GM19328 (cell line): ENCODE measurements at regions not wholly inside any gene's neighbourhood (a gene's known extent, or its start where the extent isn't known, plus 50 kb on each side); places are given as distances from the start of the nearest gene placed in this dataset.
"Not testable (repeated sequence)": the region's sequence is repeated elsewhere in the genome, so short reads cannot be mapped to it uniquely, and the experiment has no call there.

Experiments
- ATAC-seq: cut with Tn5 transposase; IDR thresholded peaks from one replicate; pipeline ENCODE4 v1.9.1; 2021; ENCODE audit warnings: mild to moderate bottlenecking, moderate library complexity; ENCODE audit not compliant: unreplicated experiment

DNA sequence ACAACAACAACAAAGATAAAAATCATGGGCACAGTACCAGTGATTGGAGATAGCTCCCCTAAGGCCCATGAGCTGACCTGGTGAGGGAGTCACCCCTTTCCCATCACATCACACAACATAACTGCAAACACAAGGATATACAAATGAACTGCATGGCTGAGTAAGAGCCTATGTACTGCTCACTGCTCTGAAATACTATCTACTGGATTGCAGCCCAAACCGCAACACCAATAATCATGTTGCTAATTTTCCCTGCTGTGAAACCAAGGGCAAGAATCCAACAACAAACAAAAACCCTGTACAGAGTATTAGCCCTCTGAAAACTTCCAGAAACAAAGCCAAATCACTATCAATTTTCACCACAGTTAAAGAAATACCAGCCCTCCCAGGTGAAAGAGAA, 1893.2 kb downstream of the PCDH9 start:
- no peak for ATAC-seq

DNA sequence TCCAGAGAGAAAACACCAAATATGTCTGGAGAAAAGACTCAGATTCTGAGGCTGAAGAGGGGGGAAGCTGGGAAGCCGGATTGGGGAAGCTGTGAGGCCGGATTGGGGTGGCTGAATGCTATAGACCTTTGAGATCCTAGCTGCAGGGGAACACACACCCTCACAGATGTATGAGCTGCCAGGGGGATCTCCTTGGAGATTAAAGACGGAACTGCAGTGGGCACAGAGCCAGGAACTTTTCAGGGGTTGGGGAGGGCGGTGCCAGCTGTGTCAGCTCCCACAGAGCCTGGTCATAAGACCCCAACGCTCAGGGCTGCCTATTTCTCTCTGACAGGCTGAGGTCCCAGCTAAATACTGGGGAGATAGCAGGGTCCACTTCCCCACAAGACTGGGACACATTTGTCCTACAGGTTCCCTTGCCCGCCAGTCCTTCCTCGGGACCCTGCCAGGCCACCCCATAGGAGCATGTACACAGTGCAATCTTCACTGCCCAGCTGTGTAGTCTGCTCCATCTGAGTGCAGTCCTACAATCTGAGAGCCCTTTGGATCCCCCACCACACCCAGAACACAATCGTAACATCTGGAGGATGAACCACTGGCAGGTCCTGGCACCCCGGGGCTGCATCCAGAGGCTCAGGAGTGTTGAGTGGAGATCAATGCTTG, 1893.9 kb downstream of the PCDH9 start:
- ATAC-seq = no peak

DNA sequence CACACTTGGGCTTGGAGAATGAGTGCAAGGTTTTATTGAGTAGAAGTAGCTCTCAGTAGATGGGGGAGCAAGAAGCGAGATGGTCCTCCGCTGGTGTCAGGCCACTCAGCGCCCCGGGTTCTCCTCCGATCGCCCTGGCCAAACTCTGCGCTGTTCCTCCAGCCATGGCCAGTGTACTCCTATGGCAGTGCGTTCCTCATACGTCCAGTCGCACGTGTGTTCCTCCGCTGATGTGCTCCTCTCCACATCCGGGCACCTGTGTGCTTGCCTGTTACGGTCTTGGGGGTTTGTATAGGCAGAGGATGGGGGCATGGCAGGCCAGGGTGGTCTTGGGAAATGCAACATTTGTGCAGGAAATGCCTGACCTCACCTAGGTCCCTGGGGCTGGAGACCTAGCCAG, 1899.4 kb downstream of the PCDH9 start:
- no peak for ATAC-seq

DNA sequence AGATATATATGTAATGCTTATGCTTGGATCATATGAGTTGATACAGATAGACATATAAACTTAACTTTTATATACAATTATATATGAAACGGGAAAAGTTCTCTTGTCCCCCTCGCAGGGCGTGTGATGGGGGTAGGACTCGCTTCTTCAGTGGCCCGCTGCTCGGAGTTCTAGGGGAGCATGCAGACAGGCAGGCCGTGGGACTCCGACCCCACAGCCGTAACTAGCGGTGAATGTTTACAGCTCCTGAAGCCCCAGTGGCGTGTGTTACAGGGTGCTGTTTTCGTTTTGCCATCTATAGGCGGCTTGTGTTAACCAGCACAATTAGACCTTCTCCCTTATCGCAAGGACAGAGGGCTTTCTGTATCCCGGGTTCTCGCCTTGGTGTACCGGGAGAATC, 1899.8 kb downstream of the PCDH9 start:
- ATAC-seq = no peak

DNA sequence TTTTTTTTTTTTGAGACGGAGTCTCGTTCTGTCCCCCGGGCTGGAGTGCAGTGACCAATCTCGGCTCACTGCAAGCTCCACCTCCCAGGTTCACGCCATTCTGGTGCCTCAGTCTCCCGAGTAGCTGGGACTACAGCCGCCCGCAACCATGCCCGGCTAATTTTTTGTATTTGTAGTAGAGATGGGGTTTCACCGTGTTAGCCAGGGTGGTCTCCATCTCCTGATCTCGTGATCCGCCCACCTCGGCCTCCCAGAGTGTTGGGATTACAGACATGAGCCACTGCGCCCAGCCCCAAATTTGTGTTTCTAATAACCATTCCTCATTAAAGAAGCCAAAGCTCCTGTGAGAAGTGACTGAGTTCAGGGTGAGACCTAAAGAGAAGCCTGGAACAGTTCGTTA, 1906.9 kb downstream of the PCDH9 start:
- ATAC-seq = not testable (repeated sequence)

DNA sequence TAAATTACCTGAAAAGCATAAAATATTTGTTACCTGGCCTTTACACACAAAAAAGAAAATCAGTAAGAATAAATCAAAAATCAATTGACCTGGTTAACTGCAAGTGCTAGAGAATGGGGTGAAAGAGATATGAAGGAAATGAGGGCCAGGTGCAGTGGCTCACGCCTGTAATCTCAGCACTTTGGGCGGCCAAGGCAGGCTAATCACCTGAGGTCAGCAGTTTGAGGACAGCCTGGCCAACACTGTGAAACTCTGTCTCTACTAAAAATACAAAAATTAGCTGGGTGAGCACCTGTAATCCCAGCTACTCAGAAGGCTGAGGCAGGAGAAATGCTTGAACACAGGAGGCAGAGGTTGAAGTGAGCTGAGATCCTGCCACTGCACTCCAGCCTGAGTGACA, 1908.7 kb downstream of the PCDH9 start:
- ATAC-seq = not testable (repeated sequence)

DNA sequence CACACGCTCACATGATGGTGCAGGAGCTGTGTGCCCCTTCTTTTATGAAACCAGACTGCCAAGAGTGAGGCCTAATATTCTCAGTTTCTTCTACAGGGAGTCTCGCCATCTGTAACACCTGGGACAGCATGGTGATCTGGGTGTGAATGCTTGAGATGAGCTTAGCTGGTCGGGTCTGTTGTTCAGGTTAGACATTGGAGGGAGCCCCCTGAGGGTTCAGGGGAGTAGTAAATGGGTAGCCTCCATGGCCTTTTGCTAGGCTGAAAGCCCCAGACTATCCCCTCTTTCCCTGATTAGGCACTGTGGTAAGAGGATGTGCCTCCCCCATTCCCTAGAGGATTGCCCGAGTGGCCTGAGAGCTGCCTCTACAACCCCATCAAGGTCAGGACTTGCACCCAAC, 1916.1 kb downstream of the PCDH9 start:
- ATAC-seq = no peak

DNA sequence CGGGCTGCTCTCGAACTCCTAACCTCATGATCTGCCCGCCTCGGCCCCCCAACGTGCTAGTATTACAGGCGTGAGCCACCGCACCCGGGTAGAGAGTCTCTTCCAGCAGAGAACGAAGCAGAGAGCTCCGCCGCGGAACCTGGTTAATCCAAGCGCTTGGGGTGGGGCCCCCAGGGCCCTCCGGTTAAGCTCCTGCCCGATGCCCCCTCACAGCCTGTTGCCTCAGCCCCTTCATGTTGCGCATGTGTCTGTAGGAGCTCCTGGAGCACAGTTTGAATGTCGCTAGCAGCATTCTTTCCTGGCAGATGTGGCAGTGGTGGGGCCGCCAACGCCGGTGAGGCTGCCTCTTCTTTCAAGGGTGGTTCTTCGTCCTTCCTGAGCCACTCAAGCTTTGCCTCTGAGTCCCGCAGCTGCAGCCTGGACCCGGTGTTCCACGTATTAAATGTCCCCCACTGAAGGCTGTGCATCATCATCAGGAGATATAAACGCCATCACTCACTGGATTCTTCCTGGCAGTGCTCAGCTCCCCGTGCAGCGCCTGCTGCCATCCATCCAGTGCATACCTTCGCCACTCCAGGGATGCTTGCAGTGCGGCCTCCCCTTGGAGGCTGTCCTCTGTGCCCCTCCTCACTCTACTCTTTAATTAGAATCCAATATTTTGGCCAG, 1919.3 kb downstream of the PCDH9 start:
- no peak for ATAC-seq

DNA sequence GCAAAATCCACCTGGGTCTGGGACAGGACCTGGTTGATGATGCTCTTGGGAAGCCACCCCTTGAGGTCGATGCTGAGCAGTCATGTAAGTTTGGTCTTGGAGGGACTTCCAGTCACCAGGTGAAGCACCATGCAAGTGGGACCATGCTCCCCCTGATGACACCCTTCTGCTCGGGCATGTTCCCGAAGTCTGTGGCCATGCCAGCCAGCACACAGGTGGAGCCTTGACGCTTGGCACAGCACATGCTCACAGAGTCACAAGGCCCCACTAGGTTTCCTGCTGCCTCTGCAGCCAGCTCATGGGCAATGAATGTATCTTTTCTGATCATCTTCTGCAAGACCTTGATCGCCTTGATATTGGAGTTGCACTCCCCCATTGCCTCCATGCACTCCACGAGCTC, 1920.2 kb downstream of the PCDH9 start:
- ATAC-seq = no peak

DNA sequence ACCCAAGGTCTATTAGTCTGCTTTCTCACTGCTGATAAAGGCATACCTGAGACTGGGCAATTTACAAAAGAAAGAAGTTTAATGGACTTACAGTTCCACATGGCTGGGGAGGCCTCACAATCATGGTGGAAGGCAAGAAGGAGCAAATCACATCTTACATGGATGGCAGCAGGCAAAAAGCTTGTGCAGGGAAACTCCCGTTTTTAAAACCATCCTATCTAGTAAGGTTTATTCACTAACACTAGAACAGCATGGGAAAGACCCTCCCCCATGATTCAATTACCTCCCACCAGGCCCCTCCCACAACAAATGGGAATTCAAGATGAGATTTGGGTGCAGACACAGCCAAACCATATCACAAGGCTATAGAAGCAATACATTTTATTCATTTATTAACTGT, 1921.4 kb downstream of the PCDH9 start:
- not testable (repeated sequence) for ATAC-seq

DNA sequence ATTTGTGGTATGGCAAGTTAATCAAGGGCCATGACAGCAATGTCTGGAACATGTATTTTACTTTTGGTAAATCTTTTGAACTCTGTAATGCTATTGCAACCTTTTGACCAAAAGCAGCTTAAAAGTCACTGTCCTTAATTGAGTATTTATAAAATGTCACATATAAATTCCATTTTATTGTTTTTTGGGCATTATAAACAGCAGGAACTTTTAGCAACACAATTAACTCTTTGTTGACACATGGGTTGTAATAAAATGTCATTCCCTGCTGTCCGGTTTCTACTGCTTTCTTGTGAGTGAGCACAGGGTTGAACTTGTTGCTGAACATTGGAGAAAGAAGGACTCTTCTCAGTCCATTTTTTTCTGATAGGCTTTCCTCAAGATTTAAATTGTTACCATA, 1923.1 kb downstream of the PCDH9 start:
- ATAC-seq = no peak

DNA sequence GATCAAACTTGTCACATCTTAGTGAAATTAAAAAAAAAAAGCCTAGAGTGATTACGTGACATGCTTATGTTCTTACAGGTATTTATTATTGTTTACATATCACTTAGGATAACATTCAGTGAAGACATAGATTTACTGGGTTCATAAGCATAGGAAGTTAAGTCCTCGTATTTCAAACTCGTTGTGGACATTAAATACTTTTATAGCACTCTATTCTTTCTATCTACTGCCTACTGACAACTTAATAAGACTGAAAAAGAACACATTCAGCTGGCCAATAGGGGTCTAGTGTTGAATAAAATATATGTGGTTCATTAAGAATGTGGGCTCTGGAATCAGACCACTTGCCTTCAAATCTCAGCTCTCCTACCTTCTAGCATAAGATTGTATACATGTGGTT, 1927.4 kb downstream of the PCDH9 start:
- no peak for ATAC-seq

DNA sequence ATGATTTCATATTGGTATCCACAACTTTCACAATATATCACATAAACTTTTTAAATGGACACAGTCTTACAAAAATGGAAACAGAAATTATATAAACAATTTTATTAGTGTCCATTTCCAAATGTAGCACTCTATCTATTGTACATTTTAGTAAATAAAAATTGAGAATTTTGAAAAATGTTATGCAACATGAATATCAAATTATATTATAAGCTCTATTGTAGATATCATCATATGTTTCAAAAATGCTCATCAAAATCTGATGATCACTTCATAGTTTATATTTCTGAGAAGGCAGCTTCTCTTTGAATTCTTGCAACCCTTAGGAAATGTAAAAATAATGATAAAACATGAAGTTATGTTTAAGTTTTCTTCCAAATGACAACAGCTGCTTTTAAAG, 1928.6 kb downstream of the PCDH9 start:
- no peak for ATAC-seq

DNA sequence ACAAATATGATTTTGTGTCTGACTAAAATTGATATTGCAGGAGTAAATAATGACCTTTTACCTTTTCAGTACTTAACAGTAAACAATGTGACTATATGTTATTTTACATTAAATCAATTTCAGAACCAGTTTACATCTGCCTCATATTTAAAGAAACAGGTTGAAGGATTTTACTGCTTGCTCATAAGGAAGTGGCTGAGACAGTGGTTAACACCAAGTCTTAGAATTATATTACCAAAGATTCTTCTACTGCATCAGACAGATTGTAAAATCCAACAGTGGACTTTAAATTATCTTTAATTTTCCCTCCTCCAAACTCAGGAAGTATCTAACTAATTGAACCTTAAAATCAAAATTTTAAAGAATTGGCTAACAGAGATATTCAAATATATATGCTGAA, 1929.9 kb downstream of the PCDH9 start:
- ATAC-seq = no peak

DNA sequence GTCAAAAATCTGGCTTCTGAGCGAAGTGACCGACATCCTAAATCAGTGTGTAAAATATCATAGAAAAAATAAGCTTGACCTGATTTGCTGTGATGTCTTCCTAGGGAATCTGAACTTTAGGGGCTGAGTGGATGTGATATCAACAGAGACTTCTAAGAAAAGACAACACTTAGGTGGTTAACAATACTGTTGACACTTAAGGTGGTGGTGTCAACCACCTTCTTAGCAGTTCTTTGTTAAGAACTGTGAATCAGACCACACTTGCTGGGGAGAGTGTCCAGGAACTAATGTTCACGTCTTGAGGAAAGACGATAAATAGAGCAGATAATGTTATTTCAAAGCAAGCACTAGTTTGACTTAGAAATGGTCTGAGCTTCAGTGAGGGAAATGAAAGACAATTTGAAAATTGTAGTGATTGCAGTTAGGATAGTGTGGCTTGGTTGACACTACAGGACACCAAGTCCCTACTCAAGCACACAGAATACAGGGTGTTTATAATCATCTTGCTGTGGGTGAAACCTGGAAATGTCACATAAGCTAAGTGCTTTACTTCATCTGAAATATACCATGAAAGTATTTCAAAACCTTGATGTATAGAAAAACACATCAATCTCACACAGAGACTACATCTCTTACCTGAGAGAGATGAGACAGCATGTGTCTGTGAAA, 1936.5 kb downstream of the PCDH9 start:
- no peak for ATAC-seq

DNA sequence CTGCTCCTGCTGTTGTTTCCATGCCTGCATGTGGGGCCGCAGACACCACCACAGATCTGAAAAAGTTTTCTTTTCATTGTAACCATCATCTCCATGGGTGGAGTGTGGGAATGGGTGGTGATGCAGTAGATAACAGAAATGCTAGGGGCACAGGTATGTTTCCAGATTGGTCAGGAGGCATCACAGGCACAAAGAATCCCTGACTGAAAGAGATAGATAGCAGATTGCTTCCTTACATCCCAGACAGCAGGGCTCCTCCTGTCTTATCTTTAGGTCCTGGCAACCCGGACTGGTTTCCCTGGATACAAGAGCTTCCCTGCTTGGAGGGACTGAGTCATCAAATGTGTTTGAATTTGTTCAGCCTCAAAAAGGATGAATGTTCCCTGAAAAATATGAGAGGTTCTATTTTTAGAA, 1937.6 kb downstream of the PCDH9 start:
- no peak for ATAC-seq

DNA sequence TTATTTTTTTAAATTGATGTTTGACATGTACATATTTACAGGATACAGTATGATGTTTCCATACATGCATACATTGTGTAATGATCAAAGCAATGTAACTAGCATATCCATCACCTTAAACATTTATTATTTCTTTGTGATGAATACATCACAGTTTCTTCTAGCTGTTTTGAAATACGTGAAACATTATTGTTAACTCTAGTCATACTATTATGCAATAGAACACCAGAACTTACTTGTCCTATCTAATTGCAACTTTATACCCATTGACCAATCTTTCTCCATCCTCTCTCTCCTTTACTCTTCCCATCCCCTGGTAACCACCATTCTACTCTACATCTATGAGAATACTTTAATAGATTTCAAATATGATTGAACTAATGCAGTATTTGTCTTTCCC, 1942.7 kb downstream of the PCDH9 start:
- ATAC-seq = no peak

DNA sequence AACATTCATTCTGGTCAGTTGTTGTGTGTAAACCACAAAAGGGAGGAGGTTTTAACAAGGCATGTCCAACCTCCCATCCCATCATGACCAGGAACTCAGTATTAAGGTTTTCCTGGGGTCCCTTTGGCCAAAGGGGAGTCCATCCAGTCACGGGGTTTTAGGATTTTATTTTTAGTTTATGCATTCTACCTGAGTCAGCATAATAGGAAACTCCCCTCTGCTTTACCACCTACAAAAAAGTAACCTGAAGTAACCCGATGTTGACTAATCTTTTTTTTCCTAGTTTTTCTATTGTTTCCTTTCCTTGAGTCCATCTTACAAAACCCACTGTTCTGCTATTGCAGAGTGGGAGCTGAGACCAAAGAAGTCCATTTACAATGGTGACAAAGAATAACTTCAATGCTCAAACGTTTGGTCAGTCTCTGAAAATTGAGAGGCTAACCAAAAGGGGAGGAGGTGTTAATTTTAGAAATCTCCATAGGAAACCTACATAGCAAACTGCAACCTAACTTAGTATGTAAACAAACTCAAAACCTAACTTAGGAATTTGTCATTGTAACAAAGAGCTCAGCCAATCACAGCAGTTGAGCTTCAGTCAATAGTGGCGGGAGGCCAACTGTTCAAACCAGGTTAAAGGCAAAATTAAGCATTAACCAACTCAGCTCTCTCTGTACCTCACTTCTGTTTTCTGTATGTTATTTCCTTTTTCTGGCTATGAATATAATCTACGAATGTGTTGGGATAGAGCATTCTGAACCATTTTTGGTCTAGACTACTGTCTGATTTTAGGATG, 1954.1 kb downstream of the PCDH9 start:
- ATAC-seq = no peak

DNA sequence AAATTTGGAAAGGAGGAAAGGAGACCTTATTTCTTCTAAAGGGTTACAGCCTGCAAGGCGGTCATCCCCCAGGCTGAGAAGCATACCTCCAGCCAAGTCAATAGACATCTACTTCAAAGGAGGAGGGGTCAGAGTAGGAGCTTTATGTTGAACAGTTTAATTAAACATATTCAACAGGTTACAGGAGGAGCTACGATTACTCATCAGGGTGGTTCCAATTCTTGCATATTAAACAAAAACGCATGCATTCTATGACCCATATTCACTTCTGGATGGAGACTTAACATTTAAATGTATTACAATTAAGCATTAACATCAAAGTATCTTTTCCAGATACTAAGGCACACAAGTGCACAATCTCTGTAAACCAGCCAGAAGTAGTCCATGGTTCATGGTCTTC, 1955.0 kb downstream of the PCDH9 start:
- no peak for ATAC-seq

DNA sequence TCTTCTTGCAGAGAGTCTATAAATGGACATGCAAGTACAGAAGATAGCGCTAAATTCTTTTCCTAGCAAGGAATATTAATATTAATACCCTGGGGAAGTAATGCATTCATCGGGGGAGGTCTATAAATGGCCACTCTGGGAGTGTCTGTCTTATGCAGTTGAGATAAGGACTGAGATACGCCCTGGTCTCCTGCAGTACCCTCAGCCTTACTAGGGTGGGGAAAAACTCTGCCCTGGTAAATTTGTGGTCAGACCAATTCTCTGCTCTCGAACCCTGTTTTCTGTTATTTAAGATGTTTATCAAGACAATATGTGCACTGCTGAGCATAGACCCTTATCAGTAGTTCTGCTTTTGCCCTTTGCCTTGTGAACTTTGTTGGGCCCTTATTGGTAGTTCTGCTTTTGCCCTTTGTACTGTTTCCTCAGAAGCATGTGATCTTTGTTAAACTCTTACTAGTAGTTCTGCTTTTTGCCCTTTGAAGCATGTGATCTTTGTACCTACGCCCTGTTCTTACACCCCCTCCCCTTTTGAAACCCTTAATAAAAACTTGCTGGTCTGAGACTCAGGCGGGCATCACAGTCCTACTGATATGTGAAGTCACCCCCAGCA, 1956.2 kb downstream of the PCDH9 start:
- ATAC-seq = not testable (repeated sequence)

DNA sequence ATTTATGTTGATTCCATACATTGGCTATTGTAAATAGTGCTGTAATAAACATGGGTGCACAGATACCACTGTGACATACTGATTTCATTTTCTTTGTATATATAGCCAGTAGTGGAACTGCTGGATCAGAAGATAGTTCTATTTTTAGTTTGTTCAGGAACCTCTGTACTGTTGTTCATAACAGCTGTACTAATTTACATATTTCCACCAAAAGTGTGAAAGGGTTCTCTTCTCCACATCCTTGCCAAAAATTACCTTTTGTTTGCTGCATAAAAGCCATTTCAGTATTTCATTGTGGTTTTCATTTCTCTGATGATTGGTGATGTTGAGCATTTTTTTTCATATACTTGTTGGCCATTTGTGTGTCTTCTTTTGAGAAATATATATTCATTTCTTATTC, 1962.1 kb downstream of the PCDH9 start:
- ATAC-seq = no peak
